KMS-11 (cell line): ENCODE measurements at regions not wholly inside any gene's neighbourhood (a gene's known extent, or its start where the extent isn't known, plus 50 kb on each side); places are given as distances from the start of the nearest gene placed in this dataset.

Experiments used
- H2AFZ ChIP-seq: fragments of 200-600 bp; sonication (generic); 2 replicates; pipeline ENCODE4 v1.6.1; 2016; ENCODE audit warnings: antibody characterized with exemption, mixed run types, low read depth
- H3K27ac ChIP-seq: fragments of 200-600 bp; sonication (generic); 2 replicates; pipeline ENCODE4 v1.6.1; 2016; ENCODE audit warnings: mild to moderate bottlenecking, mixed run types
- H3K27me3 ChIP-seq: fragments of 200-600 bp; sonication (generic); 2 replicates; pipeline ENCODE4 v1.6.1; 2017; ENCODE audit warnings: mild to moderate bottlenecking, low read depth, mixed run types, moderate library complexity; ENCODE audit not compliant: insufficient read depth
- H3K36me3 ChIP-seq: fragments of 200-600 bp; sonication (generic); 2 replicates; pipeline ENCODE4 v1.6.1; 2017; ENCODE audit warnings: mild to moderate bottlenecking, mixed run types; ENCODE audit not compliant: insufficient read depth
- H3K4me1 ChIP-seq: fragments of 200-600 bp; sonication (generic); 2 replicates; pipeline ENCODE4 v1.6.1; 2016; ENCODE audit warnings: mild to moderate bottlenecking, low read depth, mixed run types; ENCODE audit not compliant: poor library complexity, severe bottlenecking
- H3K4me2 ChIP-seq: fragments of 200-600 bp; sonication (generic); 2 replicates; pipeline ENCODE4 v1.7.0; 2016; ENCODE audit warnings: mild to moderate bottlenecking, mixed run types
- H3K4me3 ChIP-seq: fragments of 200-600 bp; sonication (generic); IDR thresholded peaks from 2 replicates; pipeline ENCODE4 v1.6.1; 2017; ENCODE audit warnings: low read depth, low read length, mixed read lengths; ENCODE audit not compliant: insufficient read depth
- H3K79me2 ChIP-seq: fragments of 200-600 bp; sonication (generic); 2 replicates; pipeline ENCODE4 v1.6.1; 2016; ENCODE audit warnings: low read depth, mixed run types; ENCODE audit not compliant: insufficient read depth
- H3K9ac ChIP-seq: fragments of 200-600 bp; sonication (generic); 2 replicates; pipeline ENCODE4 v1.6.1; 2016; ENCODE audit warnings: mild to moderate bottlenecking, mixed run types
- H4K20me1 ChIP-seq: fragments of 200-600 bp; sonication (generic); 2 replicates; pipeline ENCODE4 v1.6.1; 2016; ENCODE audit warnings: mild to moderate bottlenecking, mixed run types; ENCODE audit not compliant: insufficient read depth
- CTCF ChIP-seq: fragments of 200-600 bp; sonication (generic); conservative IDR thresholded peaks from 2 replicates; pipeline ENCODE4 v1.6.1; 2017; ENCODE audit warnings: low read depth, mild to moderate bottlenecking, antibody characterized with exemption, low read length, moderate library complexity, mixed read lengths

GRCh38 chr18:61132031-61132430 lies 201.2 kb upstream of the CDH20 start:
- no peak overlapping the region for H3K4me2 ChIP-seq
- H2AFZ ChIP-seq: no peak overlapping the region
- no peak for TF ChIP-seq CTCF
- H4K20me1 ChIP-seq: no peaks in the 10 kb centered on the region
- H3K27me3 ChIP-seq: no peaks in the 10 kb centered on the region
- H3K4me1 ChIP-seq: no peaks in the 10 kb centered on the region
- no peak overlapping the region for H3K9ac ChIP-seq
- H3K79me2 ChIP-seq: no peaks in the 10 kb centered on the region
- H3K4me3 ChIP-seq: no peak overlapping the region
- no peaks in the 10 kb centered on the region for H3K36me3 ChIP-seq
- no peak overlapping the region for H3K27ac ChIP-seq

DNA sequence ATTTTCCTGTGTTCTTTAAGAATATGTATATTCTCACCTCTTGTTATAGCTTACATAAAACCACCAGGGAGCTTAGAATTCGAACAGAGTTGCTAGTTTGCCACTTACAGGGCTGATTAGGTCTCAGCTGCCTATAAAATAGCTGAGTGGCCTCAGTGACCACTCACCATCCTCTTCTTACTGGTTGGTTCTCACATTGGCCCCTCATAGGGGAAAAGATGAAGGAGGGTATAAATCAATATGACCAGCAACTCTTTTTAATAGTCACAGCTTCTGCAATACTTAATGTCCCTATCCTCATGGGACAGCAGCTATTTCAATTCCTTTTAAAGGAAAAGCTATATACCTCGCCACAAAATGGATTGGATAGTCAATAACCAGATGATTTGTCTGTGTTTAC lies 199.4 kb upstream of the CDH20 start:
- no peaks in the 10 kb centered on the region for H4K20me1 ChIP-seq
- H3K4me2 ChIP-seq: no peak overlapping the region
- TF ChIP-seq CTCF: no peak
- H3K79me2 ChIP-seq: no peaks in the 10 kb centered on the region
- H3K27me3 ChIP-seq: no peaks in the 10 kb centered on the region
- no peak overlapping the region for H2AFZ ChIP-seq
- no peak overlapping the region for H3K9ac ChIP-seq
- H3K4me3 ChIP-seq: no peak overlapping the region
- no peak overlapping the region for H3K27ac ChIP-seq
- no peaks in the 10 kb centered on the region for H3K36me3 ChIP-seq
- H3K4me1 ChIP-seq: no peaks in the 10 kb centered on the region

DNA sequence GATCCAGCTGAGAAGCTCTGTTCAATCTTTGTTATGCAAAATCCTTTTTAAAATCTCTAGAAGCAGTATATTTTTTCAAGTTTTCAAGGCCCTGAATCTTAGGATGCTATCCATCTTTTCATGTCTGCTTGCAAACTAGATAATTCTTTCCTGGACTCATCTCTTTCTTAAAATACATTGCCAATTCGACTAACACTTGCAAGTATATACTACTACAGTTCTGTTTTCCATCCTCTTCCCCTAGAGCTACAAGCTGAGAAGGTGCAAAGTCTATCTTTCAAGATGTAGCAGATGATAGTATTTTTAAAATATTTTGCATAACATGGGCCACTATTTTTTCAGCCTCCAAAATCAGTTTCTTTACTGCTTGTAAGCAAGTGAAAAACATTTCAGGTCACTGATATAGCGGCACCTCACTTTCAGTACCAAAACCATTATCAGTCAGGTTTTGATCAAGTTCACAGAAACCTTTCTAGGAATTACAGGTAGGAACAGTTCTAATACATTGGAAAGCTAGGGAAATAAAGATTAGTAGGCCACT lies 196.4 kb upstream of the CDH20 start:
- no peak overlapping the region for H3K4me3 ChIP-seq
- H3K27ac ChIP-seq: no peak overlapping the region
- H3K36me3 ChIP-seq: no peaks in the 10 kb centered on the region
- H3K27me3 ChIP-seq: no peaks in the 10 kb centered on the region
- H3K4me2 ChIP-seq: no peak overlapping the region
- no peak overlapping the region for H2AFZ ChIP-seq
- no peak overlapping the region for H3K9ac ChIP-seq
- no peaks in the 10 kb centered on the region for H3K79me2 ChIP-seq
- no peaks in the 10 kb centered on the region for H4K20me1 ChIP-seq
- no peak for TF ChIP-seq CTCF
- no peaks in the 10 kb centered on the region for H3K4me1 ChIP-seq

DNA sequence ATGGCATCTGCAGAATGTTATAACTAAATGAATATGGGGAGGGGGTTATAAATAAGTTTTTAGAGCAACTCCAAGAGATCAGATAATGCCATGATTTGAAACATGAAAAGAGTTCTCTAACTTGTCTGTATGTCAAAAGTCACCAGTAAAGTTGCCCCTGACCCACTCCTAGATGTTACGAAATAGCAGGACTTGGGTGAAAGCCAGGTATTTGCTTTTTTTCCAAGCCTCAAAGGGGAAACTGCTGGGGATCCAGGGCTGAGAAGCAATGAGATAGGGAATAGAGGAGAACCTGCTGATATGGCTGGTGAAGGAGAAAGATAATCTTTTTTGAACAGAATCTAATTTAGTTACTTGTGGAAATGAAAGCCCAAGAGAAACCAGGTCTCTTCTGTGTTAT lies 191.5 kb upstream of the CDH20 start:
- Histone ChIP-seq H3K36me3 (no peaks in the 10 kb centered on the region), H3K27ac (no peak overlapping the region), H3K4me1 (no peaks in the 10 kb centered on the region), H3K4me2 (no peak overlapping the region), H3K79me2 (no peaks in the 10 kb centered on the region), H3K27me3 (no peaks in the 10 kb centered on the region), H4K20me1 (no peaks in the 10 kb centered on the region), H3K9ac (no peak overlapping the region), H2AFZ (no peak overlapping the region), H3K4me3 (no peak overlapping the region)
- TF ChIP-seq CTCF: no peak
